ENCODE measurements at regions not wholly inside any gene's neighbourhood (a gene's known extent, or its start where the extent isn't known, plus 50 kb on each side); places are given as distances from the start of the nearest gene placed in this dataset.
"Not testable (repeated sequence)": the region's sequence is repeated elsewhere in the genome, so short reads cannot be mapped to it uniquely, and the experiment has no call there.

- no peaks in the 10 kb centered on the region for H3K9me2 ChIP-seq
- H3K36me3 ChIP-seq (replicated peaks in 1 of 2; ENCODE audit: control insufficient read depth in 1 of 2, insufficient read depth in 2 of 2, low read length in 1 of 2) = no peaks in the 10 kb centered on the region
- ChIA-PET POLR2A (no interaction called here), CTCF (no interaction called here)
- no peaks in the 10 kb centered on the region for H3K9me3 ChIP-seq
- WGBS (ENCODE audit: low lambda C conversion rate) = 22% methylated on average over 4 of the region's 4 CpGs
- no peaks in the 10 kb centered on the region; a peak in 1 of 4 replicates for H3K4me1 ChIP-seq (ENCODE audit: control insufficient read depth in 1 of 2, insufficient read depth in 2 of 2, low read depth in 1 of 2, low read length in 1 of 2)
- H3K27ac ChIP-seq (ENCODE audit: low read depth in 2 of 2, low read length in 1 of 2) = no peak overlapping the region
- DNase-seq = no peak
- H3K27me3 ChIP-seq (ENCODE audit: insufficient read depth) = no peaks in the 10 kb centered on the region
- no peak overlapping the region for H3K9ac ChIP-seq
- no peak overlapping the region for H3K4me3 ChIP-seq (ENCODE audit: low read depth in 2 of 2, low read length in 1 of 2)
- H3K4me2 ChIP-seq = no peak overlapping the region
- TF ChIP-seq RAD21 (IDR thresholded peaks at IDR 0.05; ENCODE audit: low read length) = no peak
- no peak for TF ChIP-seq MXI1 (IDR thresholded peaks at IDR 0.05; ENCODE audit: low read depth, low read length)
- TF ChIP-seq, protein P1, sequence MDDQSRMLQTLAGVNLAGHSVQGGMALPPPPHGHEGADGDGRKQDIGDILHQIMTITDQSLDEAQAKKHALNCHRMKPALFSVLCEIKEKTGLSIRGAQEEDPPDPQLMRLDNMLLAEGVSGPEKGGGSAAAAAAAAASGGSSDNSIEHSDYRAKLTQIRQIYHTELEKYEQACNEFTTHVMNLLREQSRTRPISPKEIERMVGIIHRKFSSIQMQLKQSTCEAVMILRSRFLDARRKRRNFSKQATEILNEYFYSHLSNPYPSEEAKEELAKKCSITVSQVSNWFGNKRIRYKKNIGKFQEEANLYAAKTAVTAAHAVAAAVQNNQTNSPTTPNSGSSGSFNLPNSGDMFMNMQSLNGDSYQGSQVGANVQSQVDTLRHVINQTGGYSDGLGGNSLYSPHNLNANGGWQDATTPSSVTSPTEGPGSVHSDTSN (IDR thresholded peaks at IDR 0.05) = no peak
- no peak for TF ChIP-seq USF1 (IDR thresholded peaks at IDR 0.05; ENCODE audit: borderline replicate concordance, low read depth)
- no peak for TF ChIP-seq TCF12 (IDR thresholded peaks at IDR 0.05)
- TF ChIP-seq CTCF (IDR thresholded peaks at IDR 0.05) = no peak
- no peak for TF ChIP-seq YY1 (IDR thresholded peaks at IDR 0.05; ENCODE audit: low read depth)
- no peak for TF ChIP-seq TEAD4 (IDR thresholded peaks at IDR 0.05; ENCODE audit: borderline replicate concordance, insufficient read depth)
- TF ChIP-seq ELF1 (IDR thresholded peaks at IDR 0.05) = no peak
- TF ChIP-seq JUND (IDR thresholded peaks at IDR 0.05) = no peak
- TF ChIP-seq SMC3 (IDR thresholded peaks at IDR 0.05; ENCODE audit: low read depth, low read length) = no peak
- TF ChIP-seq, protein P2, sequence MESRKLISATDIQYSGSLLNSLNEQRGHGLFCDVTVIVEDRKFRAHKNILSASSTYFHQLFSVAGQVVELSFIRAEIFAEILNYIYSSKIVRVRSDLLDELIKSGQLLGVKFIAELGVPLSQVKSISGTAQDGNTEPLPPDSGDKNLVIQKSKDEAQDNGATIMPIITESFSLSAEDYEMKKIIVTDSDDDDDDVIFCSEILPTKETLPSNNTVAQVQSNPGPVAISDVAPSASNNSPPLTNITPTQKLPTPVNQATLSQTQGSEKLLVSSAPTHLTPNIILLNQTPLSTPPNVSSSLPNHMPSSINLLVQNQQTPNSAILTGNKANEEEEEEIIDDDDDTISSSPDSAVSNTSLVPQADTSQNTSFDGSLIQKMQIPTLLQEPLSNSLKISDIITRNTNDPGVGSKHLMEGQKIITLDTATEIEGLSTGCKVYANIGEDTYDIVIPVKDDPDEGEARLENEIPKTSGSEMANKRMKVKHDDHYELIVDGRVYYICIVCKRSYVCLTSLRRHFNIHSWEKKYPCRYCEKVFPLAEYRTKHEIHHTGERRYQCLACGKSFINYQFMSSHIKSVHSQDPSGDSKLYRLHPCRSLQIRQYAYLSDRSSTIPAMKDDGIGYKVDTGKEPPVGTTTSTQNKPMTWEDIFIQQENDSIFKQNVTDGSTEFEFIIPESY (IDR thresholded peaks at IDR 0.05; ENCODE audit: borderline replicate concordance, low read depth) = no peak
- no peak for TF ChIP-seq POLR2AphosphoS5 (IDR thresholded peaks at IDR 0.05; ENCODE audit: low read depth, low read length)
- H4K20me1 ChIP-seq (ENCODE audit: insufficient read depth) = no peaks in the 10 kb centered on the region
- no peaks in the 10 kb centered on the region for H3F3A ChIP-seq (replicated peaks; ENCODE audit: insufficient read depth)
- H3K79me2 ChIP-seq (ENCODE audit: insufficient read depth) = no peaks in the 10 kb centered on the region
- H2AFZ ChIP-seq (ENCODE audit: low read depth) = no peak overlapping the region
These were observed 233.2 kb upstream of the BTG1 start for GRCh38 chr12:92378682-92379479.

GRCh38 chr12:92375504-92375903, 229.9 kb upstream of the BTG1 start:
- H3K27me3 ChIP-seq (ENCODE audit: insufficient read depth); H3K9ac ChIP-seq; H3F3A ChIP-seq (replicated peaks; ENCODE audit: insufficient read depth); H2AFZ ChIP-seq (ENCODE audit: low read depth); H3K9me2 ChIP-seq; H3K9me3 ChIP-seq; H3K4me3 ChIP-seq (ENCODE audit: low read depth in 2 of 2, low read length in 1 of 2); H3K4me1 ChIP-seq (ENCODE audit: control insufficient read depth in 1 of 2, insufficient read depth in 2 of 2, low read depth in 1 of 2, low read length in 1 of 2); H3K79me2 ChIP-seq (ENCODE audit: insufficient read depth); POLR2A ChIA-PET; H3K4me2 ChIP-seq; DNase-seq; H3K36me3 ChIP-seq (replicated peaks in 1 of 2; ENCODE audit: control insufficient read depth in 1 of 2, insufficient read depth in 2 of 2, low read length in 1 of 2); H3K27ac ChIP-seq (ENCODE audit: low read depth in 2 of 2, low read length in 1 of 2); H4K20me1 ChIP-seq (ENCODE audit: insufficient read depth): not testable (repeated sequence)
- CTCF ChIA-PET = interaction anchor here (1.0 to 1.7 kb wide), 2 partner anchors 10 to 32 kb away, joined by 3 read pairs; no protein-coding TSS in a partner anchor
- WGBS (ENCODE audit: low lambda C conversion rate) = 86% methylated on average over 3 of the region's 3 CpGs
